GM19324 (cell line): ENCODE measurements at regions not wholly inside any gene's neighbourhood (a gene's known extent, or its start where the extent isn't known, plus 50 kb on each side); places are given as distances from the start of the nearest gene placed in this dataset.

Experiments
- ATAC-seq: cut with Tn5 transposase; IDR thresholded peaks from one replicate; pipeline ENCODE4 v1.9.1; 2021; ENCODE audit warnings: mild to moderate bottlenecking, moderate library complexity; ENCODE audit not compliant: unreplicated experiment, low FRiP score

- no peak for ATAC-seq
Measured at GRCh38 chr13:47639738-47640447, 361.2 kb downstream of the SUCLA2 start.

DNA sequence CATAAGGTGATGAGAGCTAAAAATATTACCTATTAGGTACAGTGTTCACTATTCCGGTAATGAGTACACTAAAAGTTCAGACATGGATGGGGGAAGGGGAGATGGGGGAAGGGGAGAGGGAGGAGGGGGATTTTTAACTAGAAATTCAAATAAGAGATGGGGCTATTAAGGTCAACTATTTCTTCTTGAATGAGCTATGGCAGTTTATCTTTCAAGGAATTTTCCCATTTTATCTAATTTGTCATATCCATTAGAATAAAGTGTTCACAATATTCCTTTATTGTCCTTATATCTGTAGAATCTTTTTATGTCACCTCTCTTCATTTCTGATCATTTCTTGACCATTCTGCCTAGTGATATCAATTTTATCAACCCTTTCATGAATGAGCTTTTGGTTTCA, 362.4 kb downstream of the SUCLA2 start:
- no peak for ATAC-seq

- ATAC-seq: no peak
Measured at GRCh38 chr13:47632311-47632710, 368.8 kb downstream of the SUCLA2 start.

- ATAC-seq: no peak
Measured at GRCh38 chr13:47628666-47629065, 372.4 kb downstream of the SUCLA2 start.

DNA sequence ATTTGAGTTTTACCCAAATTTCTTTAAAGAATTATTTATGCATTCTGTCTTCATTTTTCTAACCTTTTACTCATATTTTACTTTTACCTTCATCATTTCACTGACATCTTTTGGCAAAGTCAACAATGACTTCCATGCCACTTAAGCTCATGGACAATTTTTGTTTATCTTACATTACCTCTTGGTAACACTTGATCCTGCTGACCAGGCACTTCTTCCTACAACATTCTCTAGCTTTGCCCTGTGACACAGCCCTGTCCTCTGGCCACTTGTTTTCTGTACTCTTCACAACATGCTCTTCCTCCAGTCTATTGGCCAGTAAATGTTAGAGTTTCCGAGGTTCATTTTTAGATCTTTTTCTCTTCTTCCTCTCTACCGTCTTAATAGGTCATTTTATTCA, 377.2 kb downstream of the SUCLA2 start:
- ATAC-seq: no peak

GRCh38 chr13:47621931-47622330, 379.1 kb downstream of the SUCLA2 start:
- no peak for ATAC-seq

DNA sequence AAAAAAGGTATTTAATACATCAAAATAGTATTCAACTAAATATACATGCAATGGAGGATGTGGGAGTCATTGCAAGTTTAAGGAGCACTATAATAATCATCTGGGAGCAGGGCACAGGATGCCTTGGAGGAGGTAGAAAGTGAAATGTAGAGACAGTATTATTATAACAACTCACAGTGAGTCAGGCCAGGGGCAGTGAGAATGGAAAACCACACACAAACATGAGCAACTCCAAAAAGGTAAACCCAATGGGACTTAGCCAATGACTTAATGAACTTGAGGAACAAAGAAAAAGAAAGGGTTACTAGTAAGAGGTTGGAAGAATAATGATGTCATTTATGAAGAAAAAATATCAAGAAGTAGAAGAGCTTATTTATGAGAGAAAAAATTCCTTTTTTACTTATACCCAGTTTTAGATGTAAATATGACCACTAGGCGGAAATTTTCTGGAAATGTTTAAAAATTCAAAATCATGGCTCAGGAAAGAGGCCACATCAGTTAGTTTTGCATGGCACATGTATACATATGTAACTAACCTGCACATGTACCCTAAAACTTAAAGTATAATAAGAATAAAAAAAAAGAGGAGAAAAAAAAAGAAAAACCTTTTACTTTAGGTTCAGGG, 389.3 kb downstream of the SUCLA2 start:
- ATAC-seq: no peak

DNA sequence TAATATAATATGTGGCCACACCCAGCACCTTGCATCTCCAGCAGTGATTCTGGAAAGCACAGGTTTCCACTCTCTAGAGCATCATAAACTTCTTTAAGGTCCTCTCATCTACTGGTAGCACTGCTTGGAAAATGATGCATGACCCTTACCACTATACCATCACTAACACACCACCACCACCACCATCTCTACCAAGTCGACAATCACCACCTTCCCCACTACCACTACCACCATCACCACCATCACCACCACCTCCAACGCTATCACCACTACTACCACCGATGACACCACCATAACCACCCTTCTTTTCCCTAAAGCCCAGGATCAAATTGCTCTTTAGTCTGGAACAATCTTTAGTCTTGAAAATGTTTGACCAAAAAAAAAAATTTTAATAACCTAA, 390.4 kb downstream of the SUCLA2 start:
- ATAC-seq: no peak

DNA sequence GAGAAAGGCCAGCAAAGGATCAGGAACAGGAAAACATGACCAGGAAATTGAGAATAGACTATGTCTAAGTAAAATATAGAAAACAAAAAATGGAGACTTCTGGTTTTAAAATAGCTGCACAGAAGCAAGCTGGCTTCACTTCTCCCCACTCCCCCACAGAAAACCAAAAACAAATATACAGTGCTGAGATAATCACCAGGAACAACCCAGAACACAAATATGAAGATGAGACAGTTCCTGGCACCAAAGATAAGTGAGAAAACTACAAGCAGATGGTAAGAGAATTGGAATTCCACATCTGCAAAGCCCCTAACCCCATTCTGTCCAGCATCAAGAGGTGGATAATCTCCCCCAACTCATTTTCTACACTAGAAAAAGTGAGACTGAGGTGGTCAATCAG, 397.7 kb downstream of the SUCLA2 start:
- ATAC-seq: no peak

DNA sequence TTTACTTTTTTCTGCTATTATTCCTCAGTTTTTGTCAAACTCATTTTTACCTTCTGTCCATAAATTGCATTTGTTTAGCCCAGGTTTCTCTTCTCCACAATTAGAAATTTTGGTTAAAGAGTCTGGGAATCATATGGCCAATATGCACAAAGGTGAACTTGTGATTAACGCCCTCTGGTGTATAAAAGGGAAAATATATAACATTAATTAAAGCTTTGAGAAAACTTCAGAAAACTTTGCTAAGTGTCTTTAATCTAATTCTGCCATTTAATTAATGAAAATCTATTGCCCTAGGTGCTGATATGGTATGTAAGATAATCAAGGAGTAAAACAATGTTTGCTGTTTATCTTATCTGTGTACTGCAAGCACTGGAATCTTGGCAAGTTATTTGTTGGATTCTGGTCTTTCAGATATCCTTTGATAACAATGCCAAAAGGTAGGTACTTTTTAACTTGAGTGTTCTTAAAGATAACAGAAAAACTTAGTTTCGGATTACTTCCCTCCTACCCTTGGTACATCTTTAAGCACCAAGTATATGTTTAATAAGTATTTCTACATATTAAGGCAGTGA, 402.6 kb downstream of the SUCLA2 start:
- no peak for ATAC-seq

DNA sequence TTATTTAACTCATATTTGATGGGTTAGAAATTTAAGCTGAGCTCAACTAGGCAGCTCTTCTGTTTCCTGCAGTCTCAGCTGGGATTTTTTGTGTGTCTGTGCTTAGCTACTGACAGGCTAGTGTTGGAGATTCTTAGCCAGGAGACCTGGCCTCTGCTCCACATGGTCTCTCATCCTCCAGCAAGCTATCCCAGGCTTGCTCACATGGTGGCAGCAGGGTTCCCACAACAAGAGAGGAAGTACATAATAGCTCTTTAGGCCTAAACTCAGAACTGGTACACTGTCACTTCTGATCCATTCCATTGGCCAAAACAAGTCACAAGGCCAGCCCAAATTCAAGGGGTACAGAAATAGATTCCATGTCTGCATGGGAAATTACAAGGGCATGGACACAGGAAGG, 406.2 kb downstream of the SUCLA2 start:
- no peak for ATAC-seq

GRCh38 chr13:47592256-47592655, 408.8 kb downstream of the SUCLA2 start:
- no peak for ATAC-seq

GRCh38 chr13:47588676-47589075, 412.4 kb downstream of the SUCLA2 start:
- ATAC-seq: no peak

GRCh38 chr13:47572375-47572774, 428.7 kb downstream of the SUCLA2 start:
- ATAC-seq: no peak

DNA sequence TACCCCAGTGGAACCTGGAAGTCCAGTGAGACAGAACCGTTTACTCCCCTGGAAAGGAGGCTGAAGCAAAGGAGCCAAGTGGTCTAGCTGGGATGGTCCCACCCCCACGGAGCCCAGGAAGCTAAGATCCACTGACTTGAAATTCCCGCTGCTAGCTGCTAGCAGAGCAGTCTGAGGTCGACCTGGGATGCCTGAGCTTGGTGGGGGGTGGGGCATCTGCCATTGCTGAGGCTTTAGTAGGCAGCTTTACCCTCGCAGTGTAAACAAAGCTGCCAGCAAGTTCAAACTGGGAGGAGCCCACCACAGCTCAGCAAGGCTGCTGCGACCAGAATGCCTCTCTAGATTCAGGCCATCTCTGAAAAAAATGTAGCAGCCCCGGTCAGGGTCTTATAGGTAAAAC, 437.0 kb downstream of the SUCLA2 start:
- no peak for ATAC-seq

- ATAC-seq: no peak
Measured at GRCh38 chr13:47556703-47557102, 444.4 kb downstream of the SUCLA2 start.

DNA sequence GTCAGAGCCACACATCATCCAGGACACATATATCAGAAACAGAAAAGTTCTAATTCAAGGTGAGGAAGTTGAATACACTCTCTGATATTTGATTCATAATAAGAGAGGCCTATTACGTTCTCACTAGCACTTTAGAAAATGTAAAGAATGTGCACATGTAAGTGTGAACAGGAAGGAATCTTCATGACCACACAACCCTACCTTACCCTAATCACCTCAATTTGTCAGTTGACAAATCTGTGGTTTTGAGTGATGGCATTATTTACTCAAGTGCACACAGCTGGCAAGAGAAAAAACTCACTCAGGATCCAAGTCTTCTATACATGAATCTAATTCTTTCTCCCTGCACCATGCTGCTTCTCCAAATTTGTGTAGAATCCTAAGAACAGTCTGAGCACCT, 445.8 kb downstream of the SUCLA2 start:
- no peak for ATAC-seq

GRCh38 chr13:47553329-47553977, 447.6 kb downstream of the SUCLA2 start:
- ATAC-seq: no peak

DNA sequence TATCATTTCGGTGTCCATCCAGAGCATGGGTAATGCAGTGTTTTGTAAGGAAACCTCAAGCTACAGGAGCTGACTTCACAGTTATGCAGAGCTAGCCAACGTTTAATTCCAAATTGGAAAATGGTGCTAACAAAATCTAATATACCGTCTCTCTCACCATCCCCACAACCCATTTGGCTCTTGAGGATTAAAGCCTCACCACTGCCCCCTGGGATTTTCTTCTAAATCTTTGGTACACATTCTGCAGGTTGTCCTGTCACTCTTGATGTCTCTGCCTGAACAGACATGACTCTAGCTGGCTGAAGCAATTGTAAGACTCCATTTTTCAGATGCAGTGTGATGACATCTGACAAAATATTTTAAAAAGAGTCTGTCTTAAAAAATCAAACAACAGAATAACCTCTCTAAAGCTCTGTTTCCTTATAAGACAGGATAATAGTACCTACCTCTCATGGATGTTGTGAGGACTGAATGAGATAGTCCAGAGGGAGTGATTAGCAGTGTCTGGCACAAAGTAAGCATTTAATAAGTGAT, 451.8 kb downstream of the SUCLA2 start:
- ATAC-seq: no peak

GRCh38 chr13:47548294-47548840, 452.7 kb downstream of the SUCLA2 start:
- no peak for ATAC-seq
